ENCODE measurements at regions not wholly inside any gene's neighbourhood (a gene's known extent, or its start where the extent isn't known, plus 50 kb on each side); places are given as distances from the start of the nearest gene placed in this dataset.

- no peaks in the 10 kb centered on the region for H3K36me3 ChIP-seq (ENCODE audit: insufficient read depth, low read length, poor library complexity, severe bottlenecking)
- H3K9me3 ChIP-seq (ENCODE audit: low read depth, low read length, poor library complexity, severe bottlenecking), result no peaks in the 10 kb centered on the region
- no peak for DNase-seq (ENCODE audit: low spot score)
- intact Hi-C loops (cut with micrococcal nuclease; ENCODE audit: unreplicated experiment), result no loop called here
- TF ChIP-seq, protein P1, sequence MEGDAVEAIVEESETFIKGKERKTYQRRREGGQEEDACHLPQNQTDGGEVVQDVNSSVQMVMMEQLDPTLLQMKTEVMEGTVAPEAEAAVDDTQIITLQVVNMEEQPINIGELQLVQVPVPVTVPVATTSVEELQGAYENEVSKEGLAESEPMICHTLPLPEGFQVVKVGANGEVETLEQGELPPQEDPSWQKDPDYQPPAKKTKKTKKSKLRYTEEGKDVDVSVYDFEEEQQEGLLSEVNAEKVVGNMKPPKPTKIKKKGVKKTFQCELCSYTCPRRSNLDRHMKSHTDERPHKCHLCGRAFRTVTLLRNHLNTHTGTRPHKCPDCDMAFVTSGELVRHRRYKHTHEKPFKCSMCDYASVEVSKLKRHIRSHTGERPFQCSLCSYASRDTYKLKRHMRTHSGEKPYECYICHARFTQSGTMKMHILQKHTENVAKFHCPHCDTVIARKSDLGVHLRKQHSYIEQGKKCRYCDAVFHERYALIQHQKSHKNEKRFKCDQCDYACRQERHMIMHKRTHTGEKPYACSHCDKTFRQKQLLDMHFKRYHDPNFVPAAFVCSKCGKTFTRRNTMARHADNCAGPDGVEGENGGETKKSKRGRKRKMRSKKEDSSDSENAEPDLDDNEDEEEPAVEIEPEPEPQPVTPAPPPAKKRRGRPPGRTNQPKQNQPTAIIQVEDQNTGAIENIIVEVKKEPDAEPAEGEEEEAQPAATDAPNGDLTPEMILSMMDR (conservative IDR thresholded peaks at IDR 0.05; ENCODE audit: low read depth, low read length), result no peak
- TF ChIP-seq EZH2 (IDR thresholded peaks at IDR 0.05; ENCODE audit: borderline replicate concordance, low read depth, low read length, poor library complexity, severe bottlenecking), result no peak
- no peak overlapping the region for H3K27ac ChIP-seq (ENCODE audit: low read depth, low read length, poor library complexity, severe bottlenecking)
- ChIA-PET CTCF (interaction anchor here (1.1 kb wide), 1 partner anchor 9 kb away, joined by 3 read pairs; no protein-coding TSS in a partner anchor), POLR2A (ENCODE audit: low non-redundant PET) (no interaction called here)
- no TSS peak for BruUV-seq (replicated peaks)
- H3K4me3 ChIP-seq (ENCODE audit: low read depth, low read length, poor library complexity, severe bottlenecking), result no peak overlapping the region
- no peaks in the 10 kb centered on the region for H3K27me3 ChIP-seq (replicated peaks; ENCODE audit: insufficient read depth, low read depth, low read length, poor library complexity)
- H3K4me1 ChIP-seq (ENCODE audit: insufficient read depth, low read length, poor library complexity, severe bottlenecking), result no peaks in the 10 kb centered on the region
These were observed 78.6 kb upstream of the RTL6 start for GRCh38 chr22:44576311-44577260.

GRCh38 chr22:44575381-44576268 is 77.6 kb upstream of the RTL6 start:
- BruUV-seq (replicated peaks), result no TSS peak
- POLR2A ChIA-PET (ENCODE audit: low non-redundant PET), result no interaction called here
- no peaks in the 10 kb centered on the region for H3K4me1 ChIP-seq (ENCODE audit: insufficient read depth, low read length, poor library complexity, severe bottlenecking)

More at GRCh38 chr22:44575381-44576268, 77.6 kb upstream of the RTL6 start:
- intact Hi-C loops (cut with micrococcal nuclease; ENCODE audit: unreplicated experiment), result no loop called here
- Histone ChIP-seq H3K9me3 (ENCODE audit: low read depth, low read length, poor library complexity, severe bottlenecking) (no peaks in the 10 kb centered on the region), H3K36me3 (ENCODE audit: insufficient read depth, low read length, poor library complexity, severe bottlenecking) (no peaks in the 10 kb centered on the region), H3K27me3 (replicated peaks; ENCODE audit: insufficient read depth, low read depth, low read length, poor library complexity) (no peaks in the 10 kb centered on the region), H3K27ac (ENCODE audit: low read depth, low read length, poor library complexity, severe bottlenecking) (no peak overlapping the region), H3K4me3 (ENCODE audit: low read depth, low read length, poor library complexity, severe bottlenecking) (no peak overlapping the region)
- TF ChIP-seq EZH2 (IDR thresholded peaks at IDR 0.05; ENCODE audit: borderline replicate concordance, low read depth, low read length, poor library complexity, severe bottlenecking), result no peak
- TF ChIP-seq, protein P1 (conservative IDR thresholded peaks at IDR 0.05; ENCODE audit: low read depth, low read length), result no peak
- CTCF ChIA-PET, result no interaction called here
- DNase-seq (ENCODE audit: low spot score), result no peak

Data from A673 (cell line).